MCF 10A (cell line): ENCODE measurements at regions not wholly inside any gene's neighbourhood (a gene's known extent, or its start where the extent isn't known, plus 50 kb on each side); places are given as distances from the start of the nearest gene placed in this dataset.

Source experiments
- BruUV-seq: library from RNA; stranded (reverse); fragments of 400-500 nt; replicated peaks from 2 replicates; lab custom pipeline; 2021; lab: Mats Ljungman, UMichigan
- CTCF ChIA-PET: fragments of 300-600 bp; sonication (Branson Sonifier 250); formaldehyde crosslinking; extraction: SDS; loops from one replicate; lab custom pipeline; 2021; ENCODE audit warnings: antibody characterized with exemption, inconsistent platforms; lab: Yijun Ruan, JAX
- POLR2A ChIA-PET: fragments of 300-600, 350-650 bp; sonication (Branson Sonifier 250); formaldehyde crosslinking; extraction: SDS; loops from one replicate; lab custom pipeline; 2020; ENCODE audit warnings: antibody characterized with exemption, inconsistent platforms; lab: Yijun Ruan, JAX
- DNase-seq: peaks from one replicate; pipeline ENCODE4 v3.0.0-alpha.2; 2018; ENCODE audit not compliant: unreplicated experiment
- H3K27ac Mint-ChIP-seq: one replicate; pipeline ENCODE4 v1.8.0; 2022; ENCODE audit warnings: mild to moderate bottlenecking, low read depth, mixed read lengths; ENCODE audit not compliant: unreplicated experiment
- H3K27me3 Mint-ChIP-seq: one replicate; pipeline ENCODE4 v1.8.0; 2022; ENCODE audit warnings: mixed read lengths; ENCODE audit not compliant: insufficient read depth, unreplicated experiment
- H3K36me3 Mint-ChIP-seq: one replicate; pipeline ENCODE4 v1.8.0; 2022; ENCODE audit warnings: mild to moderate bottlenecking, moderate library complexity, mixed read lengths; ENCODE audit not compliant: insufficient read depth, unreplicated experiment
- H3K4me1 Mint-ChIP-seq: one replicate; pipeline ENCODE4 v1.8.0; 2022; ENCODE audit warnings: mixed read lengths; ENCODE audit not compliant: insufficient read depth, unreplicated experiment
- H3K4me3 Mint-ChIP-seq: one replicate; pipeline ENCODE4 v1.8.0; 2022; ENCODE audit warnings: mild to moderate bottlenecking, moderate library complexity, mixed read lengths; ENCODE audit not compliant: unreplicated experiment
- H3K9me3 Mint-ChIP-seq: one replicate; pipeline ENCODE4 v1.8.0; 2022; ENCODE audit warnings: mixed read lengths; ENCODE audit not compliant: unreplicated experiment
- CTCF ChIP-seq: fragments of 200-600 bp; IDR thresholded peaks from one replicate; pipeline ENCODE4 v1.8.0; 2022; ENCODE audit warnings: antibody characterized with exemption, mild to moderate bottlenecking; ENCODE audit not compliant: unreplicated experiment
- intact Hi-C: fragments of 100-400 bp; cut with micrococcal nuclease; formaldehyde crosslinking; loops from 2 replicates; pipeline ENCODE4 v1.14.1; 2022

GRCh38 chr1:201652181-201652580, 113.3 kb downstream of the NAV1 start:
- Mint-ChIP-seq H3K9me3 (no peaks in the 10 kb centered on the region), H3K4me3 (no peak overlapping the region), H3K4me1 (peaks cover 22% of the 10 kb centered on the region), H3K36me3 (no peaks in the 10 kb centered on the region), H3K27ac (no peak overlapping the region), H3K27me3 (no peaks in the 10 kb centered on the region)
- intact Hi-C loops, result no loop called here
- BruUV-seq, result no TSS peak
- ChIA-PET CTCF (interaction anchor here (0.6 to 1.0 kb wide), 5 partner anchors 26 to 177 kb away, joined by 3 read pairs; no protein-coding TSS in a partner anchor), POLR2A (interaction anchor here (1.2 kb wide), 1 partner anchor 33 kb away, joined by 3 read pairs; no protein-coding TSS in a partner anchor)
- TF ChIP-seq CTCF, result no peak
- no peak for DNase-seq

GRCh38 chr1:201653233-201653632, 114.3 kb downstream of the NAV1 start:
- H3K9me3 Mint-ChIP-seq, result no peaks in the 10 kb centered on the region

GRCh38 chr1:201653883-201654282, 115.0 kb downstream of the NAV1 start:
- Mint-ChIP-seq H3K9me3 (no peaks in the 10 kb centered on the region), H3K4me1 (peaks cover 26% of the 10 kb centered on the region), H3K36me3 (no peaks in the 10 kb centered on the region), H3K4me3 (no peak overlapping the region), H3K27ac (no peak overlapping the region), H3K27me3 (no peaks in the 10 kb centered on the region)
- ChIA-PET CTCF (interaction anchor here (2.1 kb wide), 1 partner anchor 10 kb away, joined by 5 read pairs; no protein-coding TSS in a partner anchor), POLR2A (no interaction called here)
- no peak for TF ChIP-seq CTCF
- no peak for DNase-seq
- BruUV-seq, result no TSS peak
- intact Hi-C loops, result no loop called here

More at GRCh38 chr1:201653233-201653632, 114.3 kb downstream of the NAV1 start:
- H3K27me3 Mint-ChIP-seq, result no peaks in the 10 kb centered on the region
- BruUV-seq, result no TSS peak
- POLR2A ChIA-PET, result interaction anchor here (1.2 kb wide), 1 partner anchor 34 kb away, joined by 3 read pairs; no protein-coding TSS in a partner anchor
- no peak overlapping the region for H3K27ac Mint-ChIP-seq
- TF ChIP-seq CTCF, result no peak
- H3K4me1 Mint-ChIP-seq, result peaks cover 26% of the 10 kb centered on the region
- CTCF ChIA-PET, result interaction anchor here (2.1 kb wide), 1 partner anchor 11 kb away, joined by 5 read pairs; no protein-coding TSS in a partner anchor
- no peak for DNase-seq
- H3K36me3 Mint-ChIP-seq, result no peaks in the 10 kb centered on the region
- H3K4me3 Mint-ChIP-seq, result no peak overlapping the region
- intact Hi-C loops, result no loop called here

- intact Hi-C loops, result no loop called here
- no peaks in the 10 kb centered on the region for H3K9me3 Mint-ChIP-seq
- CTCF ChIA-PET, result interaction anchor here (0.6 to 2.1 kb wide), 5 partner anchors 9 to 22 kb away, joined by 3 to 5 read pairs (median 4); no protein-coding TSS in a partner anchor
- POLR2A ChIA-PET, result interaction anchor here (0.8 kb wide), 1 partner anchor 10 kb away, joined by 5 read pairs; no protein-coding TSS in a partner anchor
- BruUV-seq, result no TSS peak
- no peaks in the 10 kb centered on the region for H3K36me3 Mint-ChIP-seq
- TF ChIP-seq CTCF, result no peak
- no peak for DNase-seq
- H3K4me1 Mint-ChIP-seq, result peaks cover 26% of the 10 kb centered on the region
- H3K27me3 Mint-ChIP-seq, result no peaks in the 10 kb centered on the region
- H3K4me3 Mint-ChIP-seq, result no peak overlapping the region
- H3K27ac Mint-ChIP-seq, result no peak overlapping the region
Observed at GRCh38 chr1:201655243-201655642, 116.3 kb downstream of the NAV1 start.
